ENCODE measurements at regions not wholly inside any gene's neighbourhood (a gene's known extent, or its start where the extent isn't known, plus 50 kb on each side); places are given as distances from the start of the nearest gene placed in this dataset.
"Not testable (repeated sequence)": the region's sequence is repeated elsewhere in the genome, so short reads cannot be mapped to it uniquely, and the experiment has no call there.

DNA sequence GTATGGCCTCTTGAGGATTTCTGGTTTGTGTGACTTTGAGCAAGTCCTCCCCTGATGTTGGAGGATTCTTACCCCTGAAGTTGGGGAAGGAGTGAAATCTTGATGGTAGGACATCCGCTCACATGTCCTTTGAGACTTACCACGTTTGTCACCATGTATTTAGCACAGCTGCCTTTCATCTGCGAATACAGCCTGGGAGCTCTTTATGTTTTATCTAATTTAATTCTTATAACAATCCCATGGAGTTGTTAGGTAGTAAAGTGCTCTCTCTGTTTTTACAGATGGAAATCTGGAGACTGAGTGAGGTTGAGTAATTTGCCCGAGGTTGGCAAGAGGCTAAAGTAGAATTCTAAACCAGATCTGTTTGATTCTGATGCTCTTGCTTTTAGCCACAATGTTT is 154.9 kb upstream of the PLGLB2 start:
- not testable (repeated sequence) for DNase-seq

DNA sequence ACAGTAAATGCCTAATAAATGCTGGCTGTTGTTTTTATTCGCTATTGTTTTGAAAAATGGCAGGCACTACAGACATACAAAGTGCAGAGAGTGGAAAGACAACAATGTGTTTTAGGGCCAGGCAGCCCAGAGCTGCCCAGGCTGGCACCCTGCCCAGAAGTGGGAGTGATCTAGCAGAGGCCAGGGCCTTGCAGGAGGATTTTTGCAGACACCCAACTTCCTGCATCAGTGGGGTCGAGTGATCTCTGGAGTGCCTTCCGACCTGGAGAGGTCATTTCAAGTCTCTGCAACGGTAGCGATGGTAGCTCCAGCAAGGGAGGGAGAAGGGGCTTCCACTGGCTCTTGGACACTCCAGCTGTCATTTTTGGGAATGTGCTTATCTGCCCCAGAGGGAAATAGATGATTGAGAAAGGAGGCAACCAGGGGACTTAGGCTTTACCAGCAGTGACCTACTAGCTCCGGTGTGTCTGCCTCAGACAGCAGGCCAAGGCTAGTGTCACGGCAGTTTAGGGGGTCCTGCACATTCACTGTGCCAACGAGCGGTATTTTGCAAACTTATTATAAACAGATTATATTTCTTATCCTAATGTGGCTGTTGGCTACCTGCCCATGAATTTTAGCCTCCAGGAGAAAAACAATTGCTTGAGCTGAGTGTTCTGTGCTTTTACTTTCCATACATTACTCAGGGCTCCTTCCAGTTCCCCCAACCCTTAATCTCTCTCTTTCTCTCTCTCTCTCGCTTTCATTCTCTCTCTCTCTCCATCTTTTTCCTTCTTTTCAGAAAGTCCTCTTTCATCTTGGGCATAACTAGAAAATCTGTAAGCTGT is 153.9 kb upstream of the PLGLB2 start:
- DNase-seq: not testable (repeated sequence)

DNA sequence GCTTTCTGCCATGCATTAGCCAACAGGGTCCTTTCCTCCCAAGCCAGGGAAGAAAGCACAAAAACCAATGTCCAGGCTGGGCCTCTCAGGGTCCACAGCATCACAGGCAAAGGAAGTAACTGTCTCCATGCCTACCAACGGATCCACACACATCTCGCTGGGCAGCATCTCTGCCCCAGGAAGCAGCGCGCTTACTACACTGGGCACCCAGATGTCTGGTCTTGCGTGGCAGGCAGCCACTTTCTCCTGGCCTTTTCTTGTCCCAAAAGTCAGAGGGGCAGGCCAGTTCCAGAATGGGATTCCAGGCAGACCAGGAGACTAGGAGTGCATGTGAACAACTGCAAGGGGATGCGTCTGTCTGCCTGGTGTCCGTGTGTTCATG is 153.3 kb upstream of the PLGLB2 start:
- DNase-seq: not testable (repeated sequence)

DNA sequence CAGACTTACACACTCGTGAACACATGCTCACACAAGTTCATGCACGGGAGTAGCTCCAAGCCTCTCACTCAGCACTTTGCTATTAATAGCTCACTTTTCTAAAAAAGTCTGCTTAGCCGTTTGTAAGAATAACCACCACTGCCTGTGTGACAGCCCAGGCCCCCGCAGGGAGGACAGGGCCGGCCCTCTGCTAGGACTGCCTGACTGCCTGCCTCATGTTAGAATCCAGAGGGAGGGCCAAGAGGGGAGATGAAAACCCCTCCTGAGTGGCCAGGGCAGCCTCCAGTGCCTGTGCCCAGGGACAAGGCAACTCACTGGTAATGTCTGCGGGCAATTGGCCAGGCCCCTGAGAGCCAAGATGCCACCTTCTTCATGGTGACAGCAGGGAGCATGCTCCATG is 152.9 kb upstream of the PLGLB2 start:
- DNase-seq: not testable (repeated sequence)

DNA sequence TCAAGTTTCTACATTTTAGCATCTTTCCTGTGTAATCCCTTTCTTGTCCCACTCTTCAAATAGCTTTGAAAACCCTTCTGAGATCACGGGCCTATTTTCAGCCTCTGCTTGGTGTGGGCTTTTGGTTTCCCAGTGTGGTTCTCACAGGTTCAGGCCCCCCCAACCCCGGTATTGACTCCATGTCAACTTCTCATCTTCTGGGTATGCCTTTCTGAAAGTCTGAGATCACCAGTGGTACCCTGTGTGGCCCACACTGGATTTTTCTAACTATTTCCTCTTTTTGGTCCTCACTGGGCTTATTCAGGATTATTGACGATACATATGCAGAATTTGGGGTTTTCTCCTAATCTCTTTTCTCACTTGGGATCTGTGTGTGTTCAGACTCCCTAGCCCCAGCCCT is 146.9 kb upstream of the PLGLB2 start:
- DNase-seq: not testable (repeated sequence)

DNA sequence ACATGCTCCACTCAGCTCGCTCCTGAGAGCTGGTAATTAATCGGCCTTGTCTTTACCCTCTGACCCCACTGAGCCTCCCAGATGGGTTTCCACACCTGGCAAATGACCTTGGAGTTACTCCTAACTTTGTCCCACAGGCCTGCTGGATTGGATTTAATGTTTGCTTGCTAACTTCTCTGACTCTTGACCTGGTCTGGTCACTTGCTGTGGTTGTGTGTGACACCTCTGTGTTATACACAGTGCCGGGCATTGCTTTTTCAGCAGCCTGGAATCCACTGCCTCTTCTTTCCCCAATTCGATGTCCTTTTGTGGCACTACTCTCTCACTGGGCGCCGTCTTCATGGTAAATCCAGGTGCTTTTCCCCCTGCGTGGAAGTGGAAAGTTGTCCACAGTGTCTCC is 145.8 kb upstream of the PLGLB2 start:
- not testable (repeated sequence) for DNase-seq

DNA sequence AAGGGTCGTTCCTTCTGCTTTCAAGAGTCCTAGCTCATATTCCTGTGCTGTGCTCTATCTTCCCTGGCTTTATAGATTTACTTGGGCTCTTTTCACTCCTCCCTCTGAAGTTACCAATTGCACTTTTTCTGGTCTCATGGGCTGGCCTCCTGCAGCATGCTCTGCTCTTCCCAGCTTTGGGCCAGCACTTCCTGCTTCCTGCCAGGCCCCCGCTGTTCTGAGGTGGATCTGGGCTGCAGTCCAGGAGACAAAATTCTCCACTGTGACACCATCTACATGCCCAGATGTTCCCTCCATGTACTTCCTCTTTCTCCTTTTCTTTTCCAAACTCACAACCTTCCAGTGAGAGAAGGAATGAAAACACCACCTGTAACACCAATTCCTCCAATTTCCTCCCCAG is 145.2 kb upstream of the PLGLB2 start:
- not testable (repeated sequence) for DNase-seq

DNA sequence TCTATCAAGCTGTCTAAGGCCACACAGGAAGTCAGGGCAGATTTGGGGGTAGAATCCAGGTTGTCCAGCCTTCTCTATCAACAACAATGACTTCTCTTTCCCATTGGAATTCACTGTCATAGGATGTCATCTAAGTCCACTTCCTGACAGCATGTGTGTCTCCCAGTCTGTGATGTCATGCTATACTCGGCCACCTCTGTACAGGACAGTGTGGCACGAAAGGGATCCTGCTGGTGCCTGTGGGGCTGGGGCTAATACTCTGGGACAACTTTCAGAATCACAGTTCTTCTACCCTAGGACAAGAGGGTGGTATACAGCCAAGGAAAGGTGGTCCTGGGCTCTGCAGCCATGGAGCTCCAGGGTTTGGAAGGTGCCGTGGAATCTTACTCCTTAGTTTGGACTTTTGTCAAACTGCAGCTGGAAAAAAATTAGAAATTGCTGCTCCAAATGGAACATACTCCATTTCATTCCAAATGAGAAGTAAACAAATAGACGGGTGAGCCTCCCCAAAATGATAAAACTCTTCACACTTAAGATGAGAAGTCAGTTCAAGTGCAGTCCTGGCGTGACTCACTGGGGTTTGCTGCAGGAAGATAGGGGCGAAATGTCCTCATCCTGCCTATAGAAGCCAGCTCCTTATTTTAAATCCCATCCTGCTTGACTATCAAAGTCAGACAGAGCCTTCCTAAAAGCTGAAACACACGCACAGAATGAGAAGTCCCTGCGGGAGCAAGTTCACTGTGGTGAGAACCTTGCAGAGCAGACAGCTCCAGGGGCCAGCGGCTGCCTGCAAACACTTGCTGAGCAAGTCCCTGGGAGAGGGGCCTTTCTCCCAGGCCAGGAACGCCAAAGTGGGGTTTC is 144.2 kb upstream of the PLGLB2 start:
- not testable (repeated sequence) for DNase-seq

DNA sequence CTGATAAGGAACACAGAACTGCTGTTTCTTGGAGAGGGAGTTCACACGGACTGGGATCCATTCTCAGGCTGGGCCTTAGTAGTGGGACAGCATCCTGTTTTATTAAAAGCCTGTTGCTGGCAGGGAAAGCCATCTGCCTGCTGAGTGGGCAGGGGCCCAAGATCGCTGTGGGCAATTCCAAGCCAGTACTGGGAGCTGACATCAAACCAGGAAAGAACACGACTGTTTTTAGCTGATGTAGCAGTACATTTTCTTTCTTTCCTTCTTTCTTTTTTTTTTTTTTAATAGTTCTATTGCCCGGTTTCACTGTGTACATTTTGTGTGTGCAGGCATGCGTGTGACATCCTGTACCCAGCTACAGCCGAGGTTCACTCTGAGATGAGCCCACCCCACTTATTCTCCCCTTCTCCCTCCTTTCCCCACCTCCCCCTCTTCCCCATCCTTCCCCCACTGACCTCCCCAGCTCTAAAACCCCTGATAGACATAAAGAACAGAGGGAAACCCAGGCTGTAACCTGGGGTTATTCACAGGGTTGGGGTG is 143.5 kb upstream of the PLGLB2 start:
- not testable (repeated sequence) for DNase-seq

DNA sequence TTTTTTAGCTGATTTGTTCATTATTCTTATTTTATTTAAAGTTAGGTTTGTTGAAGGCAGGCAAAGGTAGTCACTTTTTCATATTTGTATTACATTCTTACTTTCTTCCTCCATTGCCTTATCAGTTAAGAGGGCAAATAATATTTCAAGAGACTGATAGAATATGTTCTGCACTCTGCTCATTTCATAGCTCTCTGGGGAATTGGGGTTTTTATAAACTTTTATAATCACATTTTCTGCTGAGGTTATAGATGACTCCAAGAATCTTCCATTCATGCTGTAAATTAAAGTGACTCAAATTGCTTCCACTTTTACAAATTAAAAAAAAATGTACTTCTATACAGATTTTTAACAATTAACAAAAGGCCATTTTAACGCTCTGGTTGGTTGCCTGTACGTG is 142.9 kb upstream of the PLGLB2 start:
- not testable (repeated sequence) for DNase-seq

DNA sequence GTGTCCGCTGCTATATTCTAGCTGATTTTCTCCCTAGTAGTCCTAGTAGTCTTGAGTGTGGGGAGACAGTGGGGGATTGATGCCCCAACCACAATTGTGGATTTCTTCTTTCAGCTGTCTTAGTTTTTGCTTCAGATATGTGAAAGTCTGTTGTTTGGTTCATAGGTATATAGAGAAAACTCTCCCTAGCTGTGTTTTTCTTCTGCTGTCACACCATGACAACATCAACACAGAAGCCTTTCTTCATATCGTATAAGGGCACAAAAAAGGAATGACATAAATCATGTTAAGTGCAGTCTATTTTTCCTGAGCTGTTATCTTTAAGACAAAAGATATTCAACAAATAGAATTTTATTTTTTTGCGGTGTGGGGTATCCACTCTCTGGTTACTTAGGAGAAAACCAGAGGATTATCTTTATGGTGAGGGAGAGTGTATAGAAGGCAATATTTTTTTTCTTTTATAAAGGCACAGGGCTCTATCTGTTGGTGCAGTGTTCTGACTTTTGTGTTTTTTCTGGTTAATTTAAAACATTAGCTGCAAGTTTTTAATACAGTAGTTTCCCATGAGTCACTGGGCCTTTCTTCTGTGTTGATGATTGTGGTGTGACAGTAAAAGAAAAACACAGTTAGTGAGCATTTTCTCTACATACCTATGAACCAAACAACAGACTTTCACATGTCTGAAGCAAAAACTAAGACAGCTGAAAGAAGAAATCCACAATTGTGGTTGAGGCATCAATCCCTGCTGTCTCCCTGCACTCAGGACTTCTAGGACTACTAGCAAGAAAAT is 139.3 kb upstream of the PLGLB2 start:
- DNase-seq: not testable (repeated sequence)

DNA sequence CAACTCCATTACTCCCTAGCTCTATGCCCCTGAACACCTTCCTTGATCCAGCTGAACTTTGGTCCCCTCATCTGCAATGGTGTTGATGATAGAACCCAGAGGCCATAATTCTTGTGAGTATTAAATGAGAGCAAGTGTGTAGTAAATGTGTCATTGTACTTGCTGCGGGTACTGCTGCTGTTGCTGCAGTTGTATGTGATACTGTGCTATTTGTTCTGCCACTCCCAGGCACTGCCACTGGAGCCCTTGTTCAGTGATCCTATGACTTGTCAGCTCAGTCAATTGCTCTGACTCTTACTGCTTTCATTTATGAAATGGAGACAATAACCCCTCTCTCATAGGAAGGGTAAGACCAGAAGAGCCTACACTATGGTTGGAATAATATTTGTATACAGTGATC is 136.9 kb upstream of the PLGLB2 start:
- not testable (repeated sequence) for DNase-seq

DNA sequence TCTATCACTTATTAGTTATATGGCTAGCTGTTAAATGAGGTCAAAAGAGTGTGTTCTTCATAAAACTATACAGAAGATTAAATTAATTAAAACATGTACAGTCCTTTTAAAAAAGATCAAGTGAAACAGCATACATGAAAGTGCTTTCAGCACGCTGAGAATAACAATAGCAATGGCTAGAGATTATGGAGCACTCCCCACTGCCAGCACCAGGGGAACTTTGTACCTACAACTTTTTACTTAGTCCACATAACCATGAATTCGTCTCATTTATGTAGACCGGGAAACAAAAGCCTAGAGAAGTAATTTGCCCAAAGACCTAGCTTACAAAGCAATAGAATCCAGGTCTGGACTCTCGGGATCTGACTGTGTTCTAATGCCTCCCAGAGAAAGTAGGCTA is 136.5 kb upstream of the PLGLB2 start:
- DNase-seq: not testable (repeated sequence)

DNA sequence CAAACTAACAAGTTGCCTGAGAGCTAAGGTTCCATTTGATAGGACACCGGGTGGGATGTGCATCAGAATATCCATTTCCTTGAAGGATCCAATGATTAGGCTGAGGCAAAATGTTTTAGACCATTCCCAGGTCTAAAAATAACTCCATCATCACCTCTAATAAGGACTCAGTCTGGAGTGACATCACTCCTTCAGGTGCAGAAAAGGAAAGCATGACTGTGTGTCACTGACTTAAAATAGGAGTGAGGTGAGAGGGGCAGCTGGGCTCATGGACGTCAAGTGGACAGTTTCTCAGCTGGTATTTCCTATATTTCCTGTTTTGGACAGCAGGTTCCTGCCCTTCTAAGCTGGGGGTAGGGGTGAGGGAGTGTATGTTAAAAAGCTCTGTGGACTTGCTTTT is 135.9 kb upstream of the PLGLB2 start:
- DNase-seq: not testable (repeated sequence)

DNA sequence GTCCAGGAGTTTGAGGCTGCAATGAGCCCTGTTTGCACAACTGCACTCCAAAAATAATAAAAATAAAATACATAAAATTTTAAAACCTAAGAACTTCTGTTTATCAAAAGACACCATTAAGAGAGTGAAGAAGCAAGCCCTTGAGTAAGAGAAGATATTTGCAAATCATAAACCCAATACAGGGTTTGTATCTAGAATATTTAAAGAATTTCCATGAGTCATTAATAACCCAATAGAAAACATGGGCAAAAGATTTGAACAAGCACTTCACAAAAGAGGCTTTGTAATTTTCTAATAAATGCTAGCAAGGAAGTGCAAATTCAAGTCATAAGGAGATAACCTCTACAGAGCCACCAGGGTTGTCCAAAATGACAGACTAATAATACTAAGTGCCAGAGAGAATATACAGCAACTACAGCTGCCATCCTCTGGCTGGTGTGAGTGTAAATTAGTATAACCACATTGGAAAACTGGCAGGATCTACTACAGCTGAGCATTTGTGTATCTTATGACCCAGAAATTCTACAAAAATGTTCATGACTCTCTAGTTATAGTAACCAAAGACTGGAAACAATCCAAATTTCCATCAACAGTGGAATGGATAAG is 133.0 kb upstream of the PLGLB2 start:
- DNase-seq: not testable (repeated sequence)

DNA sequence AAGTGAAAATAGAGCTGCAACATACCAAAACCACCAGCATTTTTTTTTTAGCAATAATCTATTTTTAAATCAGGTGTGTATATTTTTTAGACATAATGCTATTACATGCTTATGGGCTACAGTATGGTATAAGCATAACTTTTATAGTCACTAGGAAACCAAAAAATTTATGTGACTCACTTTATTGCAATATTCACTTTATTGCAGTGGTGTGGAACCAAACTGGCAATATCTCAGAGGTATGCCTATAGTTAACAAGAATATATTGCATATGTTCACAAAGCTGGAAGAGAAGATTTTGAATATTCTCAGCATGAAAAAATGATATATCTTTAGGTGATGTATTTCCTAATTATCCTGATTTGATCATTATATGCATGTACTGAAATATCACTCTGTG is 128.8 kb upstream of the PLGLB2 start:
- DNase-seq: not testable (repeated sequence)

DNA sequence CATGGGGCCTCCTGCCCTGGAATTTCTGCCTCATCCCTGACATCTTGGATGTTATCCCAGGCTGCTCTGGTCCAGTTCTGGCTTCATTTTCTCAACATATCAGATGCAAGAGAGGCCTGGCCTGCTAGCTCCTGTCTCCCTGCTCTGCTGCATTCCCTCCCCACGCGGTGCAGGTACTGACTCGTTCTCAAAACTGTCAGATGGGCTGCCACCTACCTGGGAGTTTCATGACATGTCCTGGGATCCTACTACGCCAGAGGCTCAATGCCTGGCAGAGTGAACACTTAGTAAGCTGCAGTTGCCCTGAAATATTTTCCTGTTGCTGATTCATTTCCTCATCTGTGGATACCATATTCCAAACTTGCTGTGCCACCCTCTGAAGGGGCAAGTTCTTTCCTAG is 126.7 kb upstream of the PLGLB2 start:
- not testable (repeated sequence) for DNase-seq

DNA sequence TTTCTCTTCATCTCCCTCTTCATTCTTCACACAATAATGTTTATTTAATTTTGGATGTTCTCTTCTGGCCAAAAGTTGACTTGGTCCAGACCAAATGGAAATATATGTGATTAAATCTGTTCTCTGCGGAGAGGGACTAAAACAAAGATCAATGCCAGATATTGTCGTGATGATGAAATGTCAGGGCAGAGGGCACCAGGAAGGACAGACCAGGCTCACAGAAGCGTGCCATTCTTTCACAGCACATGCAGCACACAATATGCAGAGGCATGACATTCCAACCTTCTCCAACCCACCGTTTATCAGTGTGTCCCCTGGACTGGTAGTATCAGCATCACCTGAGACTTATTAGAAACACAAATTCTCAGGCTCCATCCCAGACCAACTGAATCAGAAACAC is 125.2 kb upstream of the PLGLB2 start:
- DNase-seq: not testable (repeated sequence)

DNA sequence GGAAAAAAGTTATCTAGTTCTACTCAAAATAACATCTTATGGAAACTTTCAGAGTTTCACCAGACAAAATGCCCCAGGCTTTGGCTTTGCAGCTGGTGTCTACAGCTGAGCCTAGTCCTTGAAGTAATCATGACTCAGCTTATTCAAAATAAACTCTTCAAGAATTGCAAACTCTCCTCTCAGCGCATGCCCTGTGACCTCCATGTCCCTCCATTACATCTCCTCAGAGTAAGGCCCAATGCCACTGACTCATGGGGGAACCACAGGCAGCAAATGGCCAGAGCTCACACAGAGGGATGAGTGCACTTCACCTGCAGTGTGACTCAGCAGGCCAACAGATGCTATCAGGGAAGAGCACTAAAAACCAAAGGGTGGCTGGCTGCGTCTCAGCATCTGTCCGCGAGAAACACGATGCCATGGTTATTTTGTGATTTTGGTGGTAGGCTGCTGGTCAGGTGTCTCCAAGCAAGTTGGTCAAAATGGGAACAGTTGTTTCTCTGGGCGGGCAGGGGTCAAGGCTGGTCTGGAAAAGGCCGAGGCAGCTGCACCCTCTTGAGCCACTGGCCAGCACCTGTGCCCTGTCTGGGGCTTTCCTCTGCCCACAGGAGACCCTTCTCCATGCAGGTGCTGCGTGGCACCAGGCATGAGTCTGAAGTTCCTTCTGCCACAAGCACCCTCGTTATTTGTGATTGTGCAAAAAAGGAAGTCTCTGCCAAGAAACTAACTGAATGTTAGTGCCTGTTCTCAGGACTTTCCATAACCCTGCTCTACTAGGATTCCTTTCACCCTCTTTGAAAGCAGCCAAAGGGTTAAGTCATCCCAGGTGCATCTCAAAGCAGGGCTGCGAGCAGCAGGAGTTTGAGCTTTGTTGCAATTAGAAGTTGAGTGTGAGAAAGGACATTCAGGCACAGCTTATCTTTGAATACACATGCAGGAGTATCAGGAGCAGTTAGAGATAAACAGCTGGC is 118.1 kb upstream of the PLGLB2 start:
- peak; percentile 21 to 66 for DNase-seq

DNA sequence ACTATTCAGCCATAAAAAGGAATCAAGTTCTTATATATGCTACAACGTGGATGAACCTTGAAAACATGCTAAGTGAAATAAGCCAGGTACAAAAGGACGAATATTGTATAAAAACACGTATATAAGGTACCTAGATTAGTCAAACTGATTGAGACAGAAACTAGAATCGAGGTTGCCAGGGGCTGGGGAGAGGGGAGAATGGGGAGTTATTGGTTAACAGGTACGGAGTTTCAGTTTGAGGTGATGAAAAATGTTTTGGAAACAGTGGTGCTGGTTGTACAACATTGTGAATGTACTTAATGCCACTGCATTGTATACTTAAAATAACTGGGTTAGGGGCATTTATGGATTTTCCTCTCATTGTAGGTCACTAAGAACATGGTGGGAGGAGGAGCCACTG is 117.0 kb upstream of the PLGLB2 start:
- not testable (repeated sequence) for DNase-seq

DNA sequence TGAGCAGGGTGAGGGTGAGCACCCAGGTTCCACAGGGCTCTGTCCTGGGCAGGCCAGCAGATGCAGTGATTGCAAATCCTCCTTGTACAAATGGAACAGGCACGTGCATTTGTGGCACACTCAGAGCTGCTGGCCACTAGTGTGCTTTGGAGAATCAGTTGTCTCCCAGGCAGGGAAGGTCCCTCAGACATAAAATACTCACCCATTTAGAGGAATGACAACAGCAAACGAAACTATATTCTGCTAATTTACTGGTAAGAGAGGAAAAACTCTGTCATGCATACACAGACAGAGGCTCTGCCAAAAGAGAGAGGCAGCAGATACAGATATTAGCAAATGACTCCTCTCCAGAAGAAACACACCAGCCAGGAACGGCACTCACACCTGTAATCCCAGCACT is 116.5 kb upstream of the PLGLB2 start:
- not testable (repeated sequence) for DNase-seq
